WI38 (cell line): ENCODE measurements at regions not wholly inside any gene's neighbourhood (a gene's known extent, or its start where the extent isn't known, plus 50 kb on each side); places are given as distances from the start of the nearest gene placed in this dataset.

Source experiments
- H3K4me3 ChIP-seq: 2 replicates; pipeline ENCODE4 v1.5.1; 2011; ENCODE audit warnings: low read depth, mild to moderate bottlenecking, control low read depth, low read length
- TF ChIP-seq, protein P1 (sequence below): IDR thresholded peaks from 2 replicates; pipeline ENCODE4 v1.5.1; 2012; ENCODE audit warnings: low read depth, mild to moderate bottlenecking, control low read depth, low read length

GRCh38 chr18:41529093-41529492 is 425.9 kb upstream of the PIK3C3 start:
- no peak overlapping the region for H3K4me3 ChIP-seq
- TF ChIP-seq, protein P1, sequence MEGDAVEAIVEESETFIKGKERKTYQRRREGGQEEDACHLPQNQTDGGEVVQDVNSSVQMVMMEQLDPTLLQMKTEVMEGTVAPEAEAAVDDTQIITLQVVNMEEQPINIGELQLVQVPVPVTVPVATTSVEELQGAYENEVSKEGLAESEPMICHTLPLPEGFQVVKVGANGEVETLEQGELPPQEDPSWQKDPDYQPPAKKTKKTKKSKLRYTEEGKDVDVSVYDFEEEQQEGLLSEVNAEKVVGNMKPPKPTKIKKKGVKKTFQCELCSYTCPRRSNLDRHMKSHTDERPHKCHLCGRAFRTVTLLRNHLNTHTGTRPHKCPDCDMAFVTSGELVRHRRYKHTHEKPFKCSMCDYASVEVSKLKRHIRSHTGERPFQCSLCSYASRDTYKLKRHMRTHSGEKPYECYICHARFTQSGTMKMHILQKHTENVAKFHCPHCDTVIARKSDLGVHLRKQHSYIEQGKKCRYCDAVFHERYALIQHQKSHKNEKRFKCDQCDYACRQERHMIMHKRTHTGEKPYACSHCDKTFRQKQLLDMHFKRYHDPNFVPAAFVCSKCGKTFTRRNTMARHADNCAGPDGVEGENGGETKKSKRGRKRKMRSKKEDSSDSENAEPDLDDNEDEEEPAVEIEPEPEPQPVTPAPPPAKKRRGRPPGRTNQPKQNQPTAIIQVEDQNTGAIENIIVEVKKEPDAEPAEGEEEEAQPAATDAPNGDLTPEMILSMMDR = no peak

DNA sequence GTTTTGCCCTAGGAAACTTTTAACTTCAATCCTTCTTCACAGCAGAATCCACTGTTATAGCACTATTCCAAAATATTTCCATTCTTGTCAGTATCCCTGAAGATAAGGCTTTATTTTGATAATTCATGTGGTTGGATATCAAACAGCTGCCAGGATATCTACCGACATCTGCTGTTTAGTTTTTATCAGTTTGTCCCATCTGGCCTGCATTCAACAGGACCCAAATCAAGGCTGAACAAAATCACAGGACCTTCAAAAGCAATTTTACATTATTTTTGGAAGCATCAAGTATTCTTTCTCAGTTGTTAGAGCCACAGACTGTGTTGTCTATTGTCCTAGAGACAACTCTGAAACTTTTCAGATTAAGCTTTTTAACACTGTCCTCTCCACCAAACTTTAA is 429.0 kb upstream of the PIK3C3 start:
- TF ChIP-seq, protein P1 = no peak
- no peak overlapping the region for H3K4me3 ChIP-seq

DNA sequence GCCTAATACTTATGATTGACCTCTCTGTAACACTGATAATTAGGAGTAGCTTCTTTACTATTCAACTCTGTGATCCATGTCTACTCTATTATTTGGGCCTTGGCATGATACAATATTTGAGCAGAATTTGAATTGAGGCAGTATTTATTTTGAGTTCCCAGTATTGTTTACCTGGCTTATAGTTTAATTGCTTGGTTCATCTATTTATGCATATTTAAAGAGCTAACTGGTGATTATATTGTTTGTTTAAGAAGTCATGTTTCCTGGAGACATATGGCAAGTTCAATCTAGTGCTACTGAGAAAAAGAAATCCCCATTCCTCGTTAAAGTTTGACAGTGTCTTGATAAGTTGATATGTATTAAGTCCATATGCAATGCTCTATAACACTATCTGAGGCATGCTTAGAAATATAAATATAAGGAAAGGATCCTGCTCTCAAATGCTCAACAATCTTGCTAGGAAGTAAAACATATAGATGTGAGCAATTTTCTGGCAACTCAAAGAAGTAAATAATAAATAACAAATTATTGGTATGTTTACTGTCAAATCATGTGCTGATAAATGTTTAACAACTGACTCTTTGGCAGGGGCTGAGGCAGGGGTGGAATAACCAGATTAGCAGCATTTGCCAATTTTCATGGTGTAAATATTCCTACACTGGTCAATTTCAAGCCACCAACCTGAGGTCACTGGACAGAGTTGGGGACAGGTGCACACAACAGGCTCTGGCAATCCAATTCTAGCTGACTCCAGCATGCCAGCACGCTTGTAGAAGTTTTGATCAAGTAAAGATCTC is 430.2 kb upstream of the PIK3C3 start:
- TF ChIP-seq, protein P1 = no peak

GRCh38 chr18:41517142-41517541 is 437.9 kb upstream of the PIK3C3 start:
- TF ChIP-seq, protein P1 = no peak
- no peak overlapping the region for H3K4me3 ChIP-seq

More for the DNA sequence above, 430.2 kb upstream of the PIK3C3 start:
- H3K4me3 ChIP-seq = no peak overlapping the region

DNA sequence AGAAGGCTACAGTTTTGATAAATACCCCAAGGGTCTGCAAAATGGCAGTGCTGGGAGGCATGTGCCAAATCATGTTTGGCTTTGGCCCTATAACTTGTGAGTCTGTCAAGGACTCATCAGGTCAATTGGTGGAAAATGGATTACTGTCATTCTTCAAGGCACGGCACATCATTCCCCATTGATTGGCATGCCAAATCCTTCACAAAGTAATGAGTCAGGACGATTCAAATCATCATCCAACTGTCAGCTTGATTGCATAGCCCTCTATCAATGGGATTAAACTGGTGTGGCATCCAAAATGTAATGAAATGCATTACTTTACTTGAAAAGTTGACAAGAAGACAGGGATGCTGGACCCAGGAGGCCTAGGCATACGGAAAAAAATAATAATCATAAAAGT is 441.6 kb upstream of the PIK3C3 start:
- TF ChIP-seq, protein P1 = no peak
- no peak overlapping the region for H3K4me3 ChIP-seq

DNA sequence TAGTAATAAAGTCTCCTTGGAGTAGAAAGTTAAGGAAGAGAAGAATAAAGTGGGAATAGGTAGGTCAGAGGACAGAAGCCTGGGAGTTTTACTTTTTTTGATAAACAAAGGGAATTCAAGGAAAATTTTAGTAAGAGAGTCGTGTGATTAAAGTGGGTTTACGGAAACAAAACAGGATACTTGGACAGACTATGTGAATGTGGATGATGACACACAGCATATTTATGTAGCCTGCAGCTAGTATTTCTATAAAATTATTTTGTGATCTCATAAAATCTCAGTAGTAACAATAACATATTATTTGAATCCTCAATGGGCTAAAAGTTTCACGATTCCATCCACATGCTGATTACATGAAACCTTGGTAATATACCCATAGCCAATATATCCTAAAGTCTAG is 450.7 kb upstream of the PIK3C3 start:
- TF ChIP-seq, protein P1 = no peak
- no peak overlapping the region for H3K4me3 ChIP-seq

DNA sequence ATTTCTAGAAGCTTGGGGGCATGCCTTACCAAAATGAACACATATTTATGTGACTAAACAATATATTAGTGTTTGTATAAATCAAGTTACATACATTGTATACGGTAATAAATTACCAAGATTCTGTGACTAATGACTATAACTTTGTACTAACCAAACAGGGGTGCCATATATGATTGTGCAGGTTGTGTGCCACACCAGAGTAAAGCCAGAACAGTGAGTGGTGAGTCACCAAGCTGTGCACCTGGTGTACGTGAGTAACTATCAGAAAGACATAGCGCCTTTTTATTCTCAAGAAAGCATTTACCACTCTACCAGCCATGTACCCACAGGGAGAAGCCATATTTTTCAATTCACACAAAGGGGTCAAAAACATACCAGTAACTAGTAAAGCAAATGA is 453.2 kb upstream of the PIK3C3 start:
- TF ChIP-seq, protein P1 = no peak
- no peak overlapping the region for H3K4me3 ChIP-seq
